ENCODE measurements at regions not wholly inside any gene's neighbourhood (a gene's known extent, or its start where the extent isn't known, plus 50 kb on each side); places are given as distances from the start of the nearest gene placed in this dataset.

GRCh38 chr18:55138401-55138800 is 179.1 kb upstream of the CCDC68 start:
- Histone ChIP-seq H3K9me2 (ENCODE audit: insufficient read depth, low read length) (no peaks in the 10 kb centered on the region), H3K4me2 (ENCODE audit: low read length) (no peak overlapping the region), H3K27ac (ENCODE audit: low read length) (no peak overlapping the region), H2AFZ (ENCODE audit: low read depth, low read length) (no peak overlapping the region), H3K79me2 (replicated peaks; ENCODE audit: insufficient read depth, low read length) (no peaks in the 10 kb centered on the region), H3K27me3 (ENCODE audit: insufficient read depth, low read depth, low read length) (no peaks in the 10 kb centered on the region), H3K4me3 (ENCODE audit: low read length) (no peak overlapping the region), H3K9ac (ENCODE audit: low read length) (no peak overlapping the region), H3F3A (ENCODE audit: insufficient read depth, low read length, poor library complexity, severe bottlenecking) (no peaks in the 10 kb centered on the region), H3K36me3 (ENCODE audit: insufficient read depth, low read length) (no peaks in the 10 kb centered on the region), H3K9me3 (ENCODE audit: low read length) (no peaks in the 10 kb centered on the region), H4K20me1 (ENCODE audit: insufficient read depth) (no peaks in the 10 kb centered on the region)
- TF ChIP-seq SMC3 (conservative IDR thresholded peaks at IDR 0.05; ENCODE audit: poor library complexity): no peak
- TF ChIP-seq EZH2 (IDR thresholded peaks at IDR 0.05; ENCODE audit: borderline replicate concordance, insufficient read depth, low read length, poor library complexity, severe bottlenecking): no peak
- TF ChIP-seq TAF1 (IDR thresholded peaks at IDR 0.05; ENCODE audit: low read depth): no peak
- TF ChIP-seq, protein P1, sequence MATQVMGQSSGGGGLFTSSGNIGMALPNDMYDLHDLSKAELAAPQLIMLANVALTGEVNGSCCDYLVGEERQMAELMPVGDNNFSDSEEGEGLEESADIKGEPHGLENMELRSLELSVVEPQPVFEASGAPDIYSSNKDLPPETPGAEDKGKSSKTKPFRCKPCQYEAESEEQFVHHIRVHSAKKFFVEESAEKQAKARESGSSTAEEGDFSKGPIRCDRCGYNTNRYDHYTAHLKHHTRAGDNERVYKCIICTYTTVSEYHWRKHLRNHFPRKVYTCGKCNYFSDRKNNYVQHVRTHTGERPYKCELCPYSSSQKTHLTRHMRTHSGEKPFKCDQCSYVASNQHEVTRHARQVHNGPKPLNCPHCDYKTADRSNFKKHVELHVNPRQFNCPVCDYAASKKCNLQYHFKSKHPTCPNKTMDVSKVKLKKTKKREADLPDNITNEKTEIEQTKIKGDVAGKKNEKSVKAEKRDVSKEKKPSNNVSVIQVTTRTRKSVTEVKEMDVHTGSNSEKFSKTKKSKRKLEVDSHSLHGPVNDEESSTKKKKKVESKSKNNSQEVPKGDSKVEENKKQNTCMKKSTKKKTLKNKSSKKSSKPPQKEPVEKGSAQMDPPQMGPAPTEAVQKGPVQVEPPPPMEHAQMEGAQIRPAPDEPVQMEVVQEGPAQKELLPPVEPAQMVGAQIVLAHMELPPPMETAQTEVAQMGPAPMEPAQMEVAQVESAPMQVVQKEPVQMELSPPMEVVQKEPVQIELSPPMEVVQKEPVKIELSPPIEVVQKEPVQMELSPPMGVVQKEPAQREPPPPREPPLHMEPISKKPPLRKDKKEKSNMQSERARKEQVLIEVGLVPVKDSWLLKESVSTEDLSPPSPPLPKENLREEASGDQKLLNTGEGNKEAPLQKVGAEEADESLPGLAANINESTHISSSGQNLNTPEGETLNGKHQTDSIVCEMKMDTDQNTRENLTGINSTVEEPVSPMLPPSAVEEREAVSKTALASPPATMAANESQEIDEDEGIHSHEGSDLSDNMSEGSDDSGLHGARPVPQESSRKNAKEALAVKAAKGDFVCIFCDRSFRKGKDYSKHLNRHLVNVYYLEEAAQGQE (IDR thresholded peaks at IDR 0.05; ENCODE audit: borderline replicate concordance): no peak
- no peak for TF ChIP-seq POLR2AphosphoS5 (IDR thresholded peaks at IDR 0.05)
- TF ChIP-seq MXI1 (conservative IDR thresholded peaks at IDR 0.05; ENCODE audit: poor library complexity, severe bottlenecking): no peak
- no peak for TF ChIP-seq EP300 (conservative IDR thresholded peaks at IDR 0.05; ENCODE audit: poor library complexity, severe bottlenecking)
- TF ChIP-seq, protein P2, sequence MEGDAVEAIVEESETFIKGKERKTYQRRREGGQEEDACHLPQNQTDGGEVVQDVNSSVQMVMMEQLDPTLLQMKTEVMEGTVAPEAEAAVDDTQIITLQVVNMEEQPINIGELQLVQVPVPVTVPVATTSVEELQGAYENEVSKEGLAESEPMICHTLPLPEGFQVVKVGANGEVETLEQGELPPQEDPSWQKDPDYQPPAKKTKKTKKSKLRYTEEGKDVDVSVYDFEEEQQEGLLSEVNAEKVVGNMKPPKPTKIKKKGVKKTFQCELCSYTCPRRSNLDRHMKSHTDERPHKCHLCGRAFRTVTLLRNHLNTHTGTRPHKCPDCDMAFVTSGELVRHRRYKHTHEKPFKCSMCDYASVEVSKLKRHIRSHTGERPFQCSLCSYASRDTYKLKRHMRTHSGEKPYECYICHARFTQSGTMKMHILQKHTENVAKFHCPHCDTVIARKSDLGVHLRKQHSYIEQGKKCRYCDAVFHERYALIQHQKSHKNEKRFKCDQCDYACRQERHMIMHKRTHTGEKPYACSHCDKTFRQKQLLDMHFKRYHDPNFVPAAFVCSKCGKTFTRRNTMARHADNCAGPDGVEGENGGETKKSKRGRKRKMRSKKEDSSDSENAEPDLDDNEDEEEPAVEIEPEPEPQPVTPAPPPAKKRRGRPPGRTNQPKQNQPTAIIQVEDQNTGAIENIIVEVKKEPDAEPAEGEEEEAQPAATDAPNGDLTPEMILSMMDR (IDR thresholded peaks at IDR 0.05; ENCODE audit: poor library complexity, severe bottlenecking): no peak
- TF ChIP-seq RAD21 (conservative IDR thresholded peaks at IDR 0.05): no peak

GRCh38 chr18:55137602-55138001 is 178.3 kb upstream of the CCDC68 start:
- Histone ChIP-seq H3K4me3 (ENCODE audit: low read length) (no peak overlapping the region), H4K20me1 (ENCODE audit: insufficient read depth) (no peaks in the 10 kb centered on the region), H3F3A (ENCODE audit: insufficient read depth, low read length, poor library complexity, severe bottlenecking) (no peaks in the 10 kb centered on the region), H3K79me2 (replicated peaks; ENCODE audit: insufficient read depth, low read length) (no peaks in the 10 kb centered on the region), H3K27me3 (ENCODE audit: insufficient read depth, low read depth, low read length) (no peaks in the 10 kb centered on the region), H3K9ac (ENCODE audit: low read length) (no peak overlapping the region), H3K9me2 (ENCODE audit: insufficient read depth, low read length) (no peaks in the 10 kb centered on the region), H3K27ac (ENCODE audit: low read length) (no peak overlapping the region), H3K4me2 (ENCODE audit: low read length) (no peak overlapping the region), H3K36me3 (ENCODE audit: insufficient read depth, low read length) (no peaks in the 10 kb centered on the region), H3K9me3 (ENCODE audit: low read length) (no peaks in the 10 kb centered on the region), H2AFZ (ENCODE audit: low read depth, low read length) (no peak overlapping the region)
- TF ChIP-seq SMC3 (conservative IDR thresholded peaks at IDR 0.05; ENCODE audit: poor library complexity) (no peak), POLR2AphosphoS5 (IDR thresholded peaks at IDR 0.05) (no peak), MXI1 (conservative IDR thresholded peaks at IDR 0.05; ENCODE audit: poor library complexity, severe bottlenecking) (no peak), EZH2 (IDR thresholded peaks at IDR 0.05; ENCODE audit: borderline replicate concordance, insufficient read depth, low read length, poor library complexity, severe bottlenecking) (no peak), EP300 (conservative IDR thresholded peaks at IDR 0.05; ENCODE audit: poor library complexity, severe bottlenecking) (no peak), RAD21 (conservative IDR thresholded peaks at IDR 0.05) (no peak), TAF1 (IDR thresholded peaks at IDR 0.05; ENCODE audit: low read depth) (no peak)
- TF ChIP-seq, protein P1 (IDR thresholded peaks at IDR 0.05; ENCODE audit: borderline replicate concordance): no peak
- TF ChIP-seq, protein P2 (IDR thresholded peaks at IDR 0.05; ENCODE audit: poor library complexity, severe bottlenecking): no peak
